DMS79 treated with DMSO at 0.1 percent for 48 hours (cell line): ENCODE measurements at regions not wholly inside any gene's neighbourhood (a gene's known extent, or its start where the extent isn't known, plus 50 kb on each side); places are given as distances from the start of the nearest gene placed in this dataset.
"Not testable (repeated sequence)": the region's sequence is repeated elsewhere in the genome, so short reads cannot be mapped to it uniquely, and the experiment has no call there.

Experiments
- DNase-seq: peaks from one replicate; lab custom pipeline; 2025; lab: John Stamatoyannopoulos, UW

DNA sequence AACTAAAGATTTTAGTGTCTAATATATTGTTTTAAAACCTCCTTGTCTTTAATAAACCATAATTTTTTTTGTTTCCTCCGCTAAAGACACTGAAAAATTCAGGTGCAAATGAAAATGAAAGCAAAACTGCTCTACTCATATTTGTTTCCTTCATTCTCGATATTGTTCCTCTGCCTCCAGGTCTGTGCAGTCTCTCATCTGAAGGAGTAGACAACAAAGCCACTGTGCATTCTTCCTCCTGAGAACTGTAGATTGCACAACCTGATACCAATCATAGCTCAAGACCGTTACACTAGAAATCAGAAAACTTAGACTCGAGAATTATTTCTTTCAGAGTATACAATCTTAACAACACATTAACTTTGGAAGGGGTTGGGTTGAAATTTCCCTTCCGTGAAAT lies 373.1 kb upstream of the CXADR start:
- peak; percentile 50 for DNase-seq

DNA sequence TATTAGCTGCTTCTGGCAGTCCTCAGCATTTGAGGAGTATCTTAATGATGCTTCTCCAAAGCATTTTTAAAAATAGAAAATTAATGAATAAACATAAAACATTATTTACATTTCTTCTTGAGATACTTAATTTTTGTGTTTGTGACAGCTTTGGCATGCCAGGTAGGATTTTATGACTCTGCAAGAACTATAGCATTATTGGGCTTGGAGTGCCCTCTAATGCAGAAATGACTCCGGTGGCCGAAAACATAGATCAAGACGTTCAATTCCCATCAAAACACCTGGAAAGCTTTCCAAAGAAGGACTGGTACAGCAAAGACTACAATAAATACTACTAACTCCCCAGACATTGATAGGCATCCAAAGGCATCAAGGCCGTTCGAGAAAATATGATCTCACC lies 366.4 kb upstream of the CXADR start:
- DNase-seq, result no peak

DNA sequence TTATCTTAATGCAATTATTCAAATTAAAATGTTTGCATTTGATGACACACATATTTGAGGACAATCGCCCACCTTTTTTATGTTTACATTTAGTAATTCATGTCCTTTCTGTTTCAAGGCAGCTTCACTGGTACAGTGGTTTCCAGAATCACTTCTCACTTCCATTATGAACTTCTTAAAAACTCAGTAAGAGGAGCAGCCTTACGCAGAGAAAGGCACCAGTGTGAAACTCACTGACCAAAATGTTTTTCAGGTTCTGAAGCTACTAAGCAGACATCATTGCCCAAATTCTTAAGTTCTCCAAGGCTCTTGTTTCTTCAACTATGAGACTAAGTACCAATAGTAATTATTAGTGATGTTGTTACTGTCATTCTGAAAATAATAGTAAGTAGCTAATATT lies 353.1 kb upstream of the CXADR start:
- no peak for DNase-seq

DNA sequence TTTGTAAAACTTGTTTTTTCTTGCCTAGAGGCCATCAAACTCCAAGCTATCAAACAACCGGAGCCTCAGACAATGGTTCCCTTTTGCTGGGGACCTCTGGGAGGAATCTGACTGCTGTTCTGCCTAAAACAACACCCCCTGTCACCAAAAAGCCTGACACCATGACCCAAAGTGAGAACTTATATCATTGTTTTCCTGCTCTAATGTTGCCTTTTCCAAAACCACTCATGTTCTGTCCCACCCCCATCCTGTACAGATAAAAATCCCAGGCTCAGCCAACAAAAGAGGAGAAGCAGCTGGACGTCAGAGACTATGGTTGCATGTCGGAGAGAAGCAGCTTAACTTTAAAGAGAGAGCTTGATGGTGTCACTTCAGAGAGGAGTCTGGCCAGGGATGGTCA lies 327.2 kb upstream of the CXADR start:
- no peak for DNase-seq

DNA sequence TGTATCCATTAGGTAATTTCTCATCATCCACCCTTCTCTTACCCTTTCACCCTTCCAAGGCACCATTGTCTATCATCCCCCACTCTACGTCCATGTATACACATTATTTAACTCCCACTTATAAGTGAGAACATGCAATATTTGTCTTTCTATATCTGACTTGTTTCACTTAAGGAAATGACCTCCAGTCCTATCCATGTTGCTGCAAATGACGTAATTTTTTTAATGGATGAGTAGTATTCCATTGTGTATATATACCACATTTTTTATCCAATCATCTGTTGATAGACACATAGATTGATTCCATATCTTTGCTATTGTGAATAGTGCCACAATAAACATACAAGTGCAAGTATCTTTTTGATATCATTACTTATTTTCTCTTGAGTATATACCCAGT lies 322.9 kb upstream of the CXADR start:
- DNase-seq, result no peak

DNA sequence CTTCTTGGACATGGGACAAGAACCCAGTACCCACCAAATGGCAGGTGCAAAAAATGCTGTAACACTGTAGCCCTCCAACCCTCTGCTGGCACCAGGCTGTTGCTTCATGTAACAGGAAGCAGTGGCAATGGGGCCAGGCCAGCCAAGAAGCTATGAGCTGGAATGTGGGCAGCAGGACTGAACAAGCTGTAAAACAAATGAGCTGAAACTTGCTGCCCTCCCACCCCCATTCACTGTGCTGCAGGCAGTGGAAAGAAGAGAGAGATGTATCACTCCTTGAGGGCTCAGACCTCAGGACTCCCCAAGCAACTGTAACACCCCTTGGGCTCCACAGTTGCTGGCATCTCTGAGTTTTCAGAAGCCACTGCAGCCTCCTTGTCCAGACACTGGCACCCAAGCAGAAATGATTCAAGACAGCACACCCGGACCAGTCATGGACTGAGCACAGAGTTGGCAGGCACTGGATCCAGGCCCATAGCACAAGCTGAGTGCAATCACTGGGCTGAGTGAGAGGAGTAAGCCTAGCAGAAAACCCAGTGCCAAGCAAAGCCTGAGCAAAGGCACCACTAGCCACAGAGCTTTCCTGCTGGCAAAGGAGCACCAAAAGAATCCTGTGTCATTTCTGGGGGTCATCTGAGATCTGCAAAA lies 321.4 kb upstream of the CXADR start:
- no peak for DNase-seq

DNA sequence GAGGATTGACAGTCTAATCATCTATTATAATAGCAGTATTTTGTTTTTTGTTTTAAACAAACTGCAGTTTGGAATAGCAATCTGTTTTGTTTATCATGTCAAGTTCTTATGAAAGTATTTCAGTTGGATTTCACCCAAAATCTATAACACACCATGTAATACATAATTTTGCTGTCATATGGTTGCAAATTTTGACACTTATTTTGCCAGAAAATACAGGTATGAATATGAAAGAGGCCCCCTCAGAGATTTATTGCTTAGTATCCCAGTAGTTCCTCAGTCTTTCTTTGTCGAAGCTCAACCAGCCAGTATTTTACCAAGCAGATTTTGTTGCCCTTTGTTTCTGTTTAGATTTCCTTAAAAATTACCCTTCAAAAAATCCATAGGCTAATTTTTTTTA lies 317.5 kb upstream of the CXADR start:
- no peak for DNase-seq

DNA sequence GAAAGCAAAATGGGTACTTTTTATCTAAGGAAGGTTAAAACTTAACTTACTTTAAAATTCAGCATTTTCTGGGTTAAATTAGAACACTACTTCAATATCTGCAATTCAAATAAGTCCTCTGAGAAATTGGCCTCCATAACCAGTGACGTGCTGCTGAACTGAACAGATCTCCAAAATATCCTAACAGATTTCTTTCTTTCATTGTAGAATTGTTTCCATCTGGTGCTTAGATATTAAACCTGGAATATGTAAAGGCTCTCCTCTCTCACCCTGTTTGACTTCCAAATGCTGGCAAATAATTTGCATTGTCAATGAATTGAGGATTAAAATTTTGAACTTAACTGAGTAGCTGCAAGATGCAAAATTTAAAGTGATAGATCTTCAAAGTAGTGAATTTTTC lies 316.9 kb upstream of the CXADR start:
- no peak for DNase-seq

DNA sequence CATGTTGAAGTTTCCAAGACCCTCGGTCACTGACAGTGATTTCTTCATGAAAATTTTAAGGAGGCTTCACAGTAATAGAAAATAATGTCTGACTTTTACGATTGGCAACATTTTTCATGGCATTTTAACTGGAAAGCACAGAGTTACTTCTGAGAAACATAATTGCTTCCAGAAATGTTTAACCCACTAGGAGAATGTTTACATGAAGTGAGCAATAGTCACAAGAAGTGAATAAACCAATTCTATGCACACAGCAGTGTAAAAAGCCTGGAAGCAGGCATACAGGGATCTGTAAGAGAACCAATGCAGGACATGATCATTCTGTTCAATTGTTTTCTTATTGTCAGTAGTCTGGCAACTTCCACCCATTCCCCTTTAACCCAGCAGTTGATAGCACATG lies 316.2 kb upstream of the CXADR start:
- DNase-seq, result no peak

DNA sequence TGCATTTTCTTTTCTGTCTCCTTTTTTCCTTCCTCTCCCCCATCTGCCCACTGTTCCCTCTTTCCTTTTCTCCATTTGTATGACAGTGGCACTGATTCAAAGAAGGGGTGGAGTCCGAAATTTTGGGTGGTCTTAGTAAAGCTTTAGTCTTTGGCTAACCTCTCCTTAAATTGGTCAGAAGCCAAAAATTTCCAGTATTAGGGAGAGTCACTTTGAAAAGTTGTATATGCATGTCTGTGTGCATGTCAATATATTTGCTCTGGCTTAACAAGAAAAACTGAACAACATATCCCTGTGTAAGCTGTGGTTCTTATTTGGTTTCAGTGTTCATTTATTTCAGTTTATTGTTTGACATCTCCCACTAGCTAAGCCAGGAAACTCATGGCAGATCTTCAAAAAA lies 314.8 kb upstream of the CXADR start:
- DNase-seq, result no peak

DNA sequence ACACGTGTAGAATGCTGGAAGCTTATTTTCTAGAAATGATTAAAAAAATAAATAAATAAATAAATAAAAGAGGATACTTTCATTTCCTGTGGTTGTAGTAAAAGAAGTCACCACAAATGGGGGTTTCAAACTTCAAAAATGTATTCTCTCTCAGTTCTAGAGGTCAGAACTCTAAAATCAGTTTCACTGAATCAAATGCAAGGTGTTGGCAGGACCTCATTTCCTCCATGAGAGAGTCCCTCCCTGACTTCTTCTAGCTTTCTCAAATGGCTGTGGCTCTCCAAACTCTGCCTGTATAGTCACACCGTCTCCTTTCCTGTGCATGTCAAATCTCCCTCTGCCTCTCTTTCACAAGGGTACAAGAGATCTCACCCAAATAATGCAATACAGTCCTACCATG lies 312.6 kb upstream of the CXADR start:
- DNase-seq, result no peak

DNA sequence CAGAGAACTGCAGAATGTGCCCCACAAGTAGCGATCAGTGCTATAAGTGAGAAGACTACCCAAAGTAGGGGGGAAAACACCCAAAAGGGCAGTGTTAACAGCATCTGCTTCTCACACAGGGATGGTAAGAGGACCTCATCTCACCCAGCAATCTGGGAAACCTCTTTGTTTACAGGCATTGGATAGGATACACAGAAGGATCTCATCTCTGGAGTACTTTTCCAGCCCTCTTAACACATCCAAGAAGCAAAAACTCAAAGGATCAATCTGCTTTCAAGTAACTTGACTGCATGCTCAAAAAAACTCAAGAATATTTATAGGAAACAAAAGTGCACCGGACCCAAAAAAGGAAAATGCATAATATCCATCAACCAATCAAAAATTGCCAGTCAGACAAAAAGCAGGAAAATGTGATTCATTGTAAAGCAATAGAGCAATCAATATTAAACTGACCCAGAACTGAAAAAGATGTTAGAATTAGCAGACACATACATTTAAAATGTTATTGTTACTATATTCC lies 311.0 kb upstream of the CXADR start:
- DNase-seq, result no peak

DNA sequence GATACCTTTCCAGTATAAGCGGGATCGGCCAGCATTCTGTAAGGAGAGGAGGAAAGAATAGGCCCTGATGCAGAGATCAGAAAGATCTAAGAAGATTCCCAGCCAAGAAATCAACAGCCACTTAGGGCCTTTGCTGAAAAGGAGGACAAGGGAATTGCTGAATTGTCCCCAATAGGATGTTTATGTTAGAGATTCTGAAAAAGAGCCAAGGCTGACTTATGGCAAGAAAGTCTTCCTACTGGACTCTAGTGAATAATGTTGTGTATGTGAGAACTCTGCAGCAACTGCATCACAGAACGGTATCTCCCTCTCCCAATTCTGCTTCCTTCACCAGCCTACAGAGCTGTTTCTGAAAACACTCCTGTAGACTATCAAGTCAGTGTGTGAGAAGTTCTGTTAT lies 298.0 kb upstream of the CXADR start:
- no peak for DNase-seq

DNA sequence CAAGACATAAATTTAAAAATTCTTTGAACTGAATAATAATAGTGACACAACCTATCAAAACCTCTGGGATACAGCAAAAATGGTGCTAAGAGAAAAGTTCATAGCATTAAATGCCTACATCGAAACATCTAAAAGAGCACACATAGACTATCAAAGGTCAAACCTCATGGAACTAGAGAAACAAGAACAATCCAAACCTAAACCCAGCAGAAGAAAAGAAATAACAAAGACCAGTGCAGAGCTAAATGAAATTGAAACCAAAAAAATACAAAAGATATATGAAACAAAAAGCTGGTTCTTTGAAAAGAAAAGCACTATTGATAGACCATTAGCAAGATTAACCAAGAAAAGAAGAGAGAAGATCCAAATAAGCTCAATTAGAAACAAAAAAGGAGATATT lies 293.8 kb upstream of the CXADR start:
- not testable (repeated sequence) for DNase-seq

DNA sequence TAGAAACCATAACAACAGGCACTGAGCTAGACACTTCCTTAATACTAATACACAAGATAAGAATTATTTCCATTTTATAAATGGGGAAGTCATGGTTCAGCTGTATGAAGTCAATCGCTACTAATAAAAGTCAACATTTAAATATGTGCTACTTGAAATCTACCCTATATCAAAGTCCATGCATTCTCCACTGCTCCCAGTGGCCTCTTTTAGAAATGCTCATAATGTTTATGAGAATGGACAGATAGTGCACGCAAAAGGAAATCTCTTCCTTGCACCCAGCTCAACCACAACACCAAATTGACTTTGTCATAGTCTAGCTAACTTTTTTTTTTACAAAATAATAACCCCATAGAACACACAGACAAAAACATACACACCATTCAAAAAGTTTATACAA lies 281.7 kb upstream of the CXADR start:
- DNase-seq, result no peak

DNA sequence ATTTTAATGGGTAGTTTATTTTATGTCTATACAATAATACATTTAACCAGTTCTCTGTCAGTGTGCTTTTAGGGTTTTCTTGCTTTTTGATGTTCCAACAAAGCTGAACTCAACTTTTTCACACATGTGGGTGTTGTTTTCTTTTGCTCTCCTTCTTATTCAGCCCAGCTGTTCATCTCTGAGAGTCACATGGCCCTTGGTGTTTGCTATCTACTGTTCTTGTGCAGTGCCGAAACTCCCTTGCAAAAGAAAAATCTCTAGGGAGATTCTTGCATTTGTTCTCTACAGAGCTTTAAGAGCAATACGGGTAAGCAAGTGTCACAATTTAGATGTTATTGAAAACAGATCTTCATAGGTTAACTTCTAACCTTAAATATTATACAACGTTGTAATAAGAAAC lies 281.1 kb upstream of the CXADR start:
- no peak for DNase-seq

DNA sequence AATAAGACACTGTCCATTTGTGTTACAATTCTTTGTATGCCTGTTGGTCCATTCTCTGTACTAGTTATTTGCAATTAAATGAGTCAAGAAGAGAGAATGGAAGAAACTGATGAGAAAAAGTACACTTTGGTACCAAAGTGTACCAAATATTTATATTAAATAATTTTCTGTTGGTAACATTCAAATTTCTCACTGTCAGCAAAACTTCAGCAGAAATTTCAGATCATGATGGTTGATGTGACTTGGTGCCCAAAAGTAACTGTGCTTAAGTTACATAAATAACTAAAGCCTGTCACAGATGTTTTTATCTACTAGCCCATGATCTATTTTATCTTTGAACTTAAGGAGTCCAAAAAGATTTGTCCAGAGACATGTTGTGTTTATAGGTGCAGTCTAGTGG lies 274.4 kb upstream of the CXADR start:
- no peak for DNase-seq

DNA sequence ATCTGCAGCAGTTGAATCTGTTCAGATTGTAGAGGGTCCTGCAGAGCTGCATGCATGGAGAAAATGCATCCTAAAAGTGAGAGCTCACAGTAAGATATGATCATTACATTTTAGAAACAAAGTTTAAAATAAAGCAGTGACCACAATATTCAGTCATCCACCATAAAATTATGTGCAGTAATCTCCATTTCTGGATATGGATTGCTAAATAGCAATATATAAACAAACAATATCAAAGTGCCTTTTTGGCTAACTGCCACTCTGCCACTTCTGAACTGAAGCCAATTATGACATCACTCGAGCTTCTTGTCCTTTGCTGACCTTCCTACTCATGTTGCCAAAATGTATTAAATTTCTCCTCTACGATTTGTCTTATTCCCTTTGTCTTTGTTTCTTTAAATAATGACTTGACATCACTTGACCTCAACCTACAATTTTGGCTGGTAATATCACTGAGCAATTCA lies 262.0 kb upstream of the CXADR start:
- peak; percentile 89 for DNase-seq

DNA sequence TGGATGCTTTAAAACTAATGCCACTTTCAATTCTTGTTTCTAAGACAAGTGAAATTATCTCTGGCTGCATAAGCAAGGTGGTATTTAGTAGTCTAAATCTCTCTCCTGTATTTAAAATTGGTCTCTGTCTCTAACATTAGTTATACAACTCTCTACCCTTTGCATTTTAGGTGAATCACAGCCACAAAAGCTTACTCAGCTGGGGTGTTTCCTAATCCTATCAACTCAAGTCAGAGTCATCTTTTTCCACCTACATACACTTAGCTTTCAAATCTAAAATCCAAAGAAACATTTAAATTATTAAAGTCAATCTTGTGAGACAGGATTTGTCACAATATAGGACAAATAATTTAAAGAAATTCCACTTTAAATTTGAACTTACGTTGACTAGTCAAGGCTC lies 255.1 kb upstream of the CXADR start:
- DNase-seq, result no peak

DNA sequence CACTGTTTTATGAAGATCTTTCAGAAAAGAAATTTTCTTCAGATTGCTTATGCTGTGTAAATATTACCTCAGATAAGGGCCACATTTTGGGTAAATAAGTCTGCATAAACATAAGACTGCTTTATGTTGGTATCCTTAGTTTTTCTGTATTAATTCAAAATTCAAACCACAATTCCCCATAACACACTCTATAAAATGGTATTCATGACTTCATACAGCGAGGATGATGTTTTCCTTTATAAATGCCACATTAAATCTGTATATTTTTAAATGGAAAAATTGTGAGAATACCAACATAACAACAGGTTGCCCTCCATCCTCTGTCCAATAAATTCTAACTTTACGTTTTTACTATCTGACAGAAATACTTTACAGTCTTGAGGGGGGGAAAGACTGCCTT lies 248.7 kb upstream of the CXADR start:
- DNase-seq, result no peak

DNA sequence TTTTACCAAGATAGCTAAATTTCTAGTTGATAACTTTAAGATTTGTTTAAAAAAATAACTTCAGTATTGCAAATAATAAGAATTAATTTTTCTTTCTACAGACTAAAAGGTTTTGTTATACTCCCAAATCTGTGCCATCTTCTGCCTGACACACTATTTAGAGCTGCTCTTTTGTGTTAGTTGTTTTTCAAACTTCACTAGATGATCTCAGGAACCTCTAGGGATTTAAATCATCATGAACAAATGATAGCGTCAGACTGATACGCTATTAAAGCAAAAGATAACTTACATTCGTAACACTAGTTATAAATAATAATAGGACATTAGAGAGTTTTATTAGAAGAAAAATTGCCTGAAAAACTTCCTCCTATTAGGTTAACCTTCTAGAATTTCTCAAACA lies 243.1 kb upstream of the CXADR start:
- no peak for DNase-seq

DNA sequence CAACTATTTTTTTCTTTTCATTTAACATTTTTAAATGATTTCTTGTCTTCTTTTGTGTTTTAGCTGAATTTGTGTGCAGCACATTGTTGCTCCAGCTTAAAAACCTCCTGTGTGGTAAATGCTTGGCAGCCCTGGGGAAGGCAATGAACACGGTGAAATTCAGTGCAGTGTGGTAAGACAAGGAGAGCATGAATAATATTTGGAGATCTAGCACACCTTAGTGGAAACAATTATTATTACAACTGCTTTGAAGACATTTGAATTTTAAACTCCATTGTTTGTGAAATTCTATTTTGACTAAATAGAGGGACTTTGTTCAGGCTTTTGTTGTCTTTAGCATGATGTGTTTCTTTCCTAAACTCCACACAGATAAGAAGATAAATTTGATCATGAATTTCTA lies 242.6 kb upstream of the CXADR start:
- peak; percentile 74 for DNase-seq

DNA sequence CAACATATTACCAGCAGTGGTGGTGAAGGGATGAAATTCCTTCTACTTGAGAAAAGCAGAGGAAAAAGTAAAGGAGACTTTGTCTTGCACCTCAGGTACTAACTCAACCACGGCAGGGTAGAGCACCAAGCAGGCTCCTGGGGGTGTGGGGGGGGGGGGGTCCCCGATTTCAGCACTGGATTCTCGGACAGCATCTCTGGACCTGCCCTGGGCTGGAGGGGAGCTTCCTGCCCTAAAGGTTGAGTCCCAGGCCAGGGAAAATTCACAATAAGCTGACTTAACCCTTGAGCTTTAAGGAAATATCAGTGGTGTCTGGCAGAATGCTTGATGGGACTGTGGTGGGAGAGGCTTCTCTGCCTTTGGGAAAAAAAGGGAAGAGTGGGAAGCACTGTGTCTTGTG lies 233.2 kb upstream of the CXADR start:
- no peak for DNase-seq

DNA sequence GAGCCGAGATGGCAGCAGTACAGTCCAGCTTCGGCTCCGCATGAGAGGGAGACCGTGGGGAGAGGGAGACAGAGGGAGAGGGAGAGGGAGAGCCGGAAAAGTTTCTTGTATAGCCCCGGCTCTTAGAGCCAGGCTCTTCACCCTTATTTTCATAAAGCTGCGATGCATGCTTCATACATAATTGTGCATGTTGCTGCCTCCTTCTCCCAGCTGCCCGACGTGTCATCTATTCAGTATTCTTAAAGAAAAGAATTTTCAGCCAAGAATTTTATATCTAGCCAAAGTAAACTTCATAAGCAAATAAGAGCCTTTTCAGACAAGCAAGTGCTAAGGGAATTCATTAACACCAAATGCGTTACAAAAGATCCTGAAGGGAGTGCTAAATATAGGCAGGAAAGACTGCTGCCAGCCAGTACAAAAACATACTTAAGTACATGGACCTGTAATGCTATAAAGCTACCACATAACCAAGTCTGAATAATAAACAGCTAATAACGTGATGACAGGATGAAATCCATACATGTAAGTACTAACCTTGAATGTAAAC lies 219.8 kb upstream of the CXADR start:
- not testable (repeated sequence) for DNase-seq
